ENCODE measurements at regions not wholly inside any gene's neighbourhood (a gene's known extent, or its start where the extent isn't known, plus 50 kb on each side); places are given as distances from the start of the nearest gene placed in this dataset.

DNA sequence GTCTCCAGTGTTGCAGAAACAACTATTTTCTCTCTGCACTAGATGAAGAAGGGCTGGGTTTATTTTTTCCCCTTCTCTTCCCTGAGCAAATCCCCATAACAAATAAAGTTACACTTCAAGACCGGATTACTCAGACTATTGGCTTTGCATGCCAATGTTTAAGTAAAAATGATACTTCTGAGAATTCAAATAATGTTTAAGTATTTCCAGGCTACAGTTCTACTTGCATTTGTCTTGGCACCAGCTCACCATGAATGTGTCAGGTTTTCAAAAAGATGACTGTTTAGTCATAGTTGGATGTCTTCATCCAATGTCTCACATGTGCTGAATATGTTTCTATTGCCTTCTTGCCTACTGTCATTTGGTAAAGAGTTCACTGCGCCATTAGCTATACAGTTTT, 912.6 kb downstream of the GATA3 start:
- peaks cover 10 to 32% of the 10 kb centered on the region in 2 experiments; a peak in 3 of 4 replicates for H3K9me3 ChIP-seq (ENCODE audit: control insufficient read depth in 1 of 2, insufficient read depth in 1 of 2, low read depth in 1 of 2, low read length in 2 of 2)
- no peaks in the 10 kb centered on the region for H3K27me3 ChIP-seq (ENCODE audit: insufficient read depth, low read length)
- CTCF ChIA-PET: no interaction called here
- intact Hi-C loops (cut with micrococcal nuclease): no loop called here
- TF ChIP-seq SP1 (IDR thresholded peaks at IDR 0.05; ENCODE audit: low read depth): no peak
- TF ChIP-seq TCF7L2 (IDR thresholded peaks at IDR 0.05; ENCODE audit: borderline replicate concordance, extremely low read depth, insufficient read depth, insufficient read length): no peak
- TF ChIP-seq CEBPB (IDR thresholded peaks at IDR 0.05; ENCODE audit: low read depth): no peak
- no peak for TF ChIP-seq FOSL1 (IDR thresholded peaks at IDR 0.05; ENCODE audit: low read depth)
- no peaks in the 10 kb centered on the region for H3K36me3 ChIP-seq (ENCODE audit: control insufficient read depth in 1 of 2, insufficient read depth in 2 of 2, low read length in 2 of 2)
- DNase-seq (ENCODE audit: low read depth, low spot score) (no peak), ATAC-seq (no peak)
- H2AFZ ChIP-seq (ENCODE audit: low read depth, low read length, poor library complexity, severe bottlenecking): no peak overlapping the region
- H3K4me1 ChIP-seq (ENCODE audit: control insufficient read depth in 1 of 2, insufficient read depth in 2 of 2, low read length in 2 of 2): no peaks in the 10 kb centered on the region
- H3K9ac ChIP-seq (ENCODE audit: low read length): no peak overlapping the region
- no TSS peak for BruUV-seq (replicated peaks)
- H4K20me1 ChIP-seq (ENCODE audit: insufficient read depth): no peaks in the 10 kb centered on the region
- RAD21 ChIA-PET (ENCODE audit: low non-redundant PET in 1 of 2, low total read pairs in 2 of 2, uncharacterized antibody in 2 of 2, unreplicated experiment in 2 of 2): no interaction called here
- H3K4me2 ChIP-seq (ENCODE audit: low read length): no peak overlapping the region
- H3K4me3 ChIP-seq (replicated peaks in 1 of 2; ENCODE audit: low read depth in 1 of 2, low read length in 2 of 2): no peak overlapping the region
- POLR2A ChIA-PET: no interaction called here
- no peak overlapping the region for H3K27ac ChIP-seq (ENCODE audit: low read depth, low read length)
- H3K9me2 ChIP-seq (ENCODE audit: insufficient read depth): no peaks in the 10 kb centered on the region
- no peaks in the 10 kb centered on the region for H3K79me2 ChIP-seq (ENCODE audit: insufficient read depth, low read length)

DNA sequence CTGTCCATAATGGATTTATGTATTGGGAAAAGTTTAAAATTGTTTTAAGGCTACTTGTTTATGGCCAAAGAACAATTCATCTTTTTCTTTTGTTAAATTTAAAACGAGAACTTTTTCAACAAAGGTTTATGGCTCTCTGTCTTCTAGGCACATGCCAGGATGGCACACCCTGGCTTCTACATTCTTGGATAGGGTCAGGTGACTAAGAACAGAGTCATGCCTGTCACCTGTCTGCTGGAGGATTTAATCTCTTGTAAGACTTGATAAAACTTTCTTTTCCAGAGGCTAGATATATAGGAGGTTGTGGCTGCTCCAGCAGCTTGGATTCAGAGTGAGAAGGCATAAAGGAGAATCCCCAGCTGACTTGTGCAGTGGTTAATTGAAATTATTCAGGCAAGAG, 915.4 kb downstream of the GATA3 start:
- no peaks in the 10 kb centered on the region for H3K79me2 ChIP-seq (ENCODE audit: insufficient read depth, low read length)
- no peak overlapping the region for H3K27ac ChIP-seq (ENCODE audit: low read depth, low read length)
- H3K4me1 ChIP-seq (ENCODE audit: control insufficient read depth in 1 of 2, insufficient read depth in 2 of 2, low read length in 2 of 2): no peaks in the 10 kb centered on the region
- no peaks in the 10 kb centered on the region for H4K20me1 ChIP-seq (ENCODE audit: insufficient read depth)
- no peak overlapping the region for H2AFZ ChIP-seq (ENCODE audit: low read depth, low read length, poor library complexity, severe bottlenecking)
- ChIA-PET POLR2A (no interaction called here), RAD21 (ENCODE audit: low non-redundant PET in 1 of 2, low total read pairs in 2 of 2, uncharacterized antibody in 2 of 2, unreplicated experiment in 2 of 2) (no interaction called here), CTCF (no interaction called here)
- H3K4me3 ChIP-seq (replicated peaks in 1 of 2; ENCODE audit: low read depth in 1 of 2, low read length in 2 of 2): no peak overlapping the region
- H3K36me3 ChIP-seq (ENCODE audit: control insufficient read depth in 1 of 2, insufficient read depth in 2 of 2, low read length in 2 of 2): no peaks in the 10 kb centered on the region
- H3K9me3 ChIP-seq (ENCODE audit: control insufficient read depth in 1 of 2, insufficient read depth in 1 of 2, low read depth in 1 of 2, low read length in 2 of 2): peaks cover 10 to 33% of the 10 kb centered on the region in 2 experiments; a peak in 3 of 4 replicates
- intact Hi-C loops (cut with micrococcal nuclease): no loop called here
- H3K9me2 ChIP-seq (ENCODE audit: insufficient read depth): no peaks in the 10 kb centered on the region
- ATAC-seq (no peak), DNase-seq (ENCODE audit: low read depth, low spot score) (no peak)
- no peak overlapping the region for H3K9ac ChIP-seq (ENCODE audit: low read length)
- no peaks in the 10 kb centered on the region for H3K27me3 ChIP-seq (ENCODE audit: insufficient read depth, low read length)
- BruUV-seq (replicated peaks): no TSS peak
- no peak overlapping the region for H3K4me2 ChIP-seq (ENCODE audit: low read length)
- TF ChIP-seq EZH2phosphoT487 (IDR thresholded peaks at IDR 0.05; ENCODE audit: borderline replicate concordance): no peak
- TF ChIP-seq ZFX (IDR thresholded peaks at IDR 0.05): no peak
- TF ChIP-seq, protein P1, sequence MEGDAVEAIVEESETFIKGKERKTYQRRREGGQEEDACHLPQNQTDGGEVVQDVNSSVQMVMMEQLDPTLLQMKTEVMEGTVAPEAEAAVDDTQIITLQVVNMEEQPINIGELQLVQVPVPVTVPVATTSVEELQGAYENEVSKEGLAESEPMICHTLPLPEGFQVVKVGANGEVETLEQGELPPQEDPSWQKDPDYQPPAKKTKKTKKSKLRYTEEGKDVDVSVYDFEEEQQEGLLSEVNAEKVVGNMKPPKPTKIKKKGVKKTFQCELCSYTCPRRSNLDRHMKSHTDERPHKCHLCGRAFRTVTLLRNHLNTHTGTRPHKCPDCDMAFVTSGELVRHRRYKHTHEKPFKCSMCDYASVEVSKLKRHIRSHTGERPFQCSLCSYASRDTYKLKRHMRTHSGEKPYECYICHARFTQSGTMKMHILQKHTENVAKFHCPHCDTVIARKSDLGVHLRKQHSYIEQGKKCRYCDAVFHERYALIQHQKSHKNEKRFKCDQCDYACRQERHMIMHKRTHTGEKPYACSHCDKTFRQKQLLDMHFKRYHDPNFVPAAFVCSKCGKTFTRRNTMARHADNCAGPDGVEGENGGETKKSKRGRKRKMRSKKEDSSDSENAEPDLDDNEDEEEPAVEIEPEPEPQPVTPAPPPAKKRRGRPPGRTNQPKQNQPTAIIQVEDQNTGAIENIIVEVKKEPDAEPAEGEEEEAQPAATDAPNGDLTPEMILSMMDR (IDR thresholded peaks at IDR 0.05 in 2 of 3, conservative IDR thresholded peaks at IDR 0.05 in 1 of 3; ENCODE audit: borderline replicate concordance in 1 of 3, insufficient read depth in 1 of 3, low read depth in 2 of 3, low read length in 2 of 3): no peak
- TF ChIP-seq RAD21 (IDR thresholded peaks at IDR 0.05; ENCODE audit: low read depth): no peak
- TF ChIP-seq, protein P2, sequence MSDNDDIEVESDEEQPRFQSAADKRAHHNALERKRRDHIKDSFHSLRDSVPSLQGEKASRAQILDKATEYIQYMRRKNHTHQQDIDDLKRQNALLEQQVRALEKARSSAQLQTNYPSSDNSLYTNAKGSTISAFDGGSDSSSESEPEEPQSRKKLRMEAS (IDR thresholded peaks at IDR 0.05): no peak
- TF ChIP-seq, protein P3, sequence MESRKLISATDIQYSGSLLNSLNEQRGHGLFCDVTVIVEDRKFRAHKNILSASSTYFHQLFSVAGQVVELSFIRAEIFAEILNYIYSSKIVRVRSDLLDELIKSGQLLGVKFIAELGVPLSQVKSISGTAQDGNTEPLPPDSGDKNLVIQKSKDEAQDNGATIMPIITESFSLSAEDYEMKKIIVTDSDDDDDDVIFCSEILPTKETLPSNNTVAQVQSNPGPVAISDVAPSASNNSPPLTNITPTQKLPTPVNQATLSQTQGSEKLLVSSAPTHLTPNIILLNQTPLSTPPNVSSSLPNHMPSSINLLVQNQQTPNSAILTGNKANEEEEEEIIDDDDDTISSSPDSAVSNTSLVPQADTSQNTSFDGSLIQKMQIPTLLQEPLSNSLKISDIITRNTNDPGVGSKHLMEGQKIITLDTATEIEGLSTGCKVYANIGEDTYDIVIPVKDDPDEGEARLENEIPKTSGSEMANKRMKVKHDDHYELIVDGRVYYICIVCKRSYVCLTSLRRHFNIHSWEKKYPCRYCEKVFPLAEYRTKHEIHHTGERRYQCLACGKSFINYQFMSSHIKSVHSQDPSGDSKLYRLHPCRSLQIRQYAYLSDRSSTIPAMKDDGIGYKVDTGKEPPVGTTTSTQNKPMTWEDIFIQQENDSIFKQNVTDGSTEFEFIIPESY (IDR thresholded peaks at IDR 0.05; ENCODE audit: extremely low read depth, insufficient replicate concordance, low read length): no peak
- TF ChIP-seq, protein P4, sequence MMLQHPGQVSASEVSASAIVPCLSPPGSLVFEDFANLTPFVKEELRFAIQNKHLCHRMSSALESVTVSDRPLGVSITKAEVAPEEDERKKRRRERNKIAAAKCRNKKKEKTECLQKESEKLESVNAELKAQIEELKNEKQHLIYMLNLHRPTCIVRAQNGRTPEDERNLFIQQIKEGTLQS (IDR thresholded peaks at IDR 0.05): no peak
- no peak for TF ChIP-seq POLR2AphosphoS5 (IDR thresholded peaks at IDR 0.05; ENCODE audit: low read depth, low read length)
- no peak for TF ChIP-seq EZH2 (IDR thresholded peaks at IDR 0.05)
- TF ChIP-seq TCF7L2 (IDR thresholded peaks at IDR 0.05; ENCODE audit: borderline replicate concordance, extremely low read depth, insufficient read depth, insufficient read length): no peak
- no peak for TF ChIP-seq CBX3 (IDR thresholded peaks at IDR 0.05; ENCODE audit: low read depth)
- TF ChIP-seq POLR2A (IDR thresholded peaks at IDR 0.05; ENCODE audit: borderline replicate concordance, extremely low read depth, insufficient read depth, insufficient read length): no peak
- no peak for TF ChIP-seq JUND (IDR thresholded peaks at IDR 0.05)
- no peak for TF ChIP-seq YY1 (IDR thresholded peaks at IDR 0.05; ENCODE audit: extremely low read depth, insufficient replicate concordance, low read depth, low read length)
- TF ChIP-seq SP1 (IDR thresholded peaks at IDR 0.05; ENCODE audit: low read depth): no peak
- no peak for TF ChIP-seq SIN3A (IDR thresholded peaks at IDR 0.05; ENCODE audit: low read depth)
- TF ChIP-seq CEBPB (IDR thresholded peaks at IDR 0.05; ENCODE audit: low read depth): no peak

All from HCT116 (cell line).